HL-60 (cell line): ENCODE measurements at regions not wholly inside any gene's neighbourhood (a gene's known extent, or its start where the extent isn't known, plus 50 kb on each side); places are given as distances from the start of the nearest gene placed in this dataset.

Source experiments
- DNase-seq, 2 experiments: peaks; one replicate each; pipeline ENCODE4 v3.0.0-alpha.2; 2010 to 2020; ENCODE audit warnings: low read depth in 1 of 2, low spot score in 1 of 2
- H3K27ac ChIP-seq: fragments of 250-450 bp; sonication (Bioruptor Pico); replicated peaks from 2 replicates; pipeline ENCODE4 v1.5.1; 2020; ENCODE audit warnings: mild to moderate bottlenecking, moderate library complexity
- H3K27me3 ChIP-seq: fragments of 250-450 bp; sonication (Bioruptor Pico); 2 replicates; pipeline ENCODE4 v1.5.1; 2021; ENCODE audit warnings: mild to moderate bottlenecking, moderate library complexity; ENCODE audit not compliant: insufficient read depth, poor library complexity, severe bottlenecking
- H3K4me3 ChIP-seq: replicated peaks from 2 replicates; pipeline ENCODE4 v1.5.1; 2011; ENCODE audit warnings: mild to moderate bottlenecking, control low read depth, low read length; ENCODE audit not compliant: insufficient read depth
- GABPA ChIP-seq: IDR thresholded peaks from 2 replicates; pipeline ENCODE4 v1.6.1; 2012; ENCODE audit warnings: low read depth
- POLR2AphosphoS5 ChIP-seq: IDR thresholded peaks from 2 replicates; pipeline ENCODE4 v1.6.1; 2012; ENCODE audit warnings: low read depth
- REST ChIP-seq: IDR thresholded peaks from 2 replicates; pipeline ENCODE4 v1.6.1; 2012; ENCODE audit warnings: low read depth; ENCODE audit not compliant: insufficient replicate concordance
- SPI1 ChIP-seq: IDR thresholded peaks from 2 replicates; pipeline ENCODE4 v1.6.1; 2012; ENCODE audit warnings: low read depth, mild to moderate bottlenecking, borderline replicate concordance
- TF ChIP-seq, protein P1 (sequence below): IDR thresholded peaks from one replicate; pipeline ENCODE4 v1.5.1; 2011; ENCODE audit warnings: low read length, control low read depth, inconsistent platforms; ENCODE audit not compliant: insufficient read depth

DNA sequence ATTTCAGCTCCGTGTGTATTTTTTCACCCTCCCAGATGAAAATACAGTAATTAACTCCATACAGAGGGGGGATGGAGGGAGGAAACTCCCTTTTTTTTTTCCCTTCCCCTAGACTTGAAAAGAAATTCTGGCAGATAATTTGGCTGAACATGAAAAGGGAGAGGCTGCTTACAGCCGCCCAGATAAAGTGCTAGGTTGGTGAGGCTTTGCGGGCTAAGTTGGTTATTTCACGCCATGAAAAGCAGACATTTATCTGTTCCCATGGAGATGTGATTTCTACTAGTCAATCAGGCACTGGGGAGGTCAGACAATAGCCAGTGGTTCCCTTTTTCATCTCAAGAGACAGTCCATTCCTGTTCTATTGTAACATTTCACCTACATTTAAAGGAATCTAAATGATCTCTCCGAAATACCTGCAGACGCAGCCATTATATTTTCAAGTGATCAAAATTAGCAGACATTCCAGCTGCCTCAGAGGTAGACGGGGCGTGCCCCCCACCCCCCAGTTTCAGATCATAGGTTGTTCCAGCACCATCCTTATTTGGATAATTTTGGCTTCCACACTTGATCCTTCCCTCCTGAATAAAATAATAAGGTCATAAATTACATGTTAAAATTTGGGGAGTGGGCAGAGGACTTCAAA, 143.9 kb upstream of the ZNF217 start:
- DNase-seq = peak in 1 of 2 experiments; percentile 41
- Histone ChIP-seq H3K27ac (peak overlapping the region; percentile 80), H3K27me3 (no peaks in the 10 kb centered on the region), H3K4me3 (no peak overlapping the region)
- TF ChIP-seq GABPA = no peak
- peak; percentile 11; the same call in 1 of the 2 replicates for TF ChIP-seq SPI1

DNA sequence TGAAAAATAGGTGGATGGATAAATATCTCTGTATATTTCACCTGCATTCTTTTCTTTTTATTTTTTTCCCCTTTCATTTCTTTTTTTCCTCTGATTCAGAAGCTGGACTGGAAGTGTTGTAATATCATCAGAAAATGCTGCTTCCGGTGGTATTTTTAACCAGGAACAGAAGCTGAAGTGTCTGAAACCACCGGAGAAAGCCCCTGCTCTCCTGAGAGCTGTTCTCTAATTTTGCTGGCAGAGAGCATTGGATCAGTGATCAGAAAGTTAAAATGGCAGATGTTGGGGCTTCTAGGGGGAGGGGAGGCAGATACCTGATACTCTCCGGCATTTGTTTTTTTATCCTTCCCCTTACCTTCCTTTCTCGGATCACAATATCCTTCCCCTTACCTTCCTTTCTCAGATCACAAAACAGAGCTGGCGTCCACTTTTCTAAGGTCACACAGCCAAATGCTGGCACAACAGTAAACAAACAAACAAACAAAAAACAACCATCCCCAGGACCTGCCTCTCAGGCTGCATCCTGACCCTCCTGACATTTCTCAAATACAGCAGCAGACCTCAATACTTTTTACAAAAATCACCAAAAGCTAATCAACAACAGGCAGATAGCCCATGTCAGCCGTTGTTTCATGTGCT, 143.2 kb upstream of the ZNF217 start:
- TF ChIP-seq POLR2AphosphoS5 (no peak), SPI1 (peak; percentile 21; the same call in 1 of the 2 replicates)
- H3K27me3 ChIP-seq = no peaks in the 10 kb centered on the region
- no peak overlapping the region for H3K4me3 ChIP-seq
- H3K27ac ChIP-seq = peak overlapping the region; percentile 80
- peak; percentile 30 to 70 for DNase-seq

- TF ChIP-seq POLR2AphosphoS5 = no peak
- TF ChIP-seq, protein P1, sequence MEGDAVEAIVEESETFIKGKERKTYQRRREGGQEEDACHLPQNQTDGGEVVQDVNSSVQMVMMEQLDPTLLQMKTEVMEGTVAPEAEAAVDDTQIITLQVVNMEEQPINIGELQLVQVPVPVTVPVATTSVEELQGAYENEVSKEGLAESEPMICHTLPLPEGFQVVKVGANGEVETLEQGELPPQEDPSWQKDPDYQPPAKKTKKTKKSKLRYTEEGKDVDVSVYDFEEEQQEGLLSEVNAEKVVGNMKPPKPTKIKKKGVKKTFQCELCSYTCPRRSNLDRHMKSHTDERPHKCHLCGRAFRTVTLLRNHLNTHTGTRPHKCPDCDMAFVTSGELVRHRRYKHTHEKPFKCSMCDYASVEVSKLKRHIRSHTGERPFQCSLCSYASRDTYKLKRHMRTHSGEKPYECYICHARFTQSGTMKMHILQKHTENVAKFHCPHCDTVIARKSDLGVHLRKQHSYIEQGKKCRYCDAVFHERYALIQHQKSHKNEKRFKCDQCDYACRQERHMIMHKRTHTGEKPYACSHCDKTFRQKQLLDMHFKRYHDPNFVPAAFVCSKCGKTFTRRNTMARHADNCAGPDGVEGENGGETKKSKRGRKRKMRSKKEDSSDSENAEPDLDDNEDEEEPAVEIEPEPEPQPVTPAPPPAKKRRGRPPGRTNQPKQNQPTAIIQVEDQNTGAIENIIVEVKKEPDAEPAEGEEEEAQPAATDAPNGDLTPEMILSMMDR = no peak
- TF ChIP-seq SPI1 = no peak
- no peak overlapping the region for H3K4me3 ChIP-seq
- DNase-seq = no peak
- no peaks in the 10 kb centered on the region for H3K27me3 ChIP-seq
- H3K27ac ChIP-seq = peak overlapping the region; percentile 80
Observed at GRCh38 chr20:53736122-53736756, 142.6 kb upstream of the ZNF217 start.

- H3K27ac ChIP-seq = peak overlapping the region; percentile 39
- no peak overlapping the region for H3K4me3 ChIP-seq
- DNase-seq = peak in 1 of 2 experiments; percentile 54
- no peaks in the 10 kb centered on the region for H3K27me3 ChIP-seq
- TF ChIP-seq POLR2AphosphoS5 = no peak
- no peak for TF ChIP-seq REST
- TF ChIP-seq GABPA = no peak
- TF ChIP-seq, protein P1 = no peak
- no peak for TF ChIP-seq SPI1
Observed at GRCh38 chr20:53735536-53736050, 142.0 kb upstream of the ZNF217 start.

GRCh38 chr20:53734006-53734688, 140.5 kb upstream of the ZNF217 start:
- TF ChIP-seq POLR2AphosphoS5 = no peak
- TF ChIP-seq, protein P1 = no peak
- TF ChIP-seq REST = no peak
- no peak for TF ChIP-seq SPI1
- no peak for TF ChIP-seq GABPA
- no peak for DNase-seq
- no peak overlapping the region for H3K27ac ChIP-seq
- H3K27me3 ChIP-seq = no peaks in the 10 kb centered on the region
- H3K4me3 ChIP-seq = no peak overlapping the region
